Prostate gland (tissue), 2 donors: ENCODE measurements at regions not wholly inside any gene's neighbourhood (a gene's known extent, or its start where the extent isn't known, plus 50 kb on each side); places are given as distances from the start of the nearest gene placed in this dataset.

Experiments
- POLR2A ChIP-seq: fragments of 450-650 bp; IDR thresholded peaks from one replicate; pipeline ENCODE4 v1.6.1; 2016; ENCODE audit warnings: antibody characterized with exemption, mild to moderate bottlenecking
- TF ChIP-seq, protein P1 (sequence below), 4 experiments: fragments of 200-600 bp in 2 of 4; fragments of 450-650 bp in 2 of 4; sonication (generic) in 2 of 4; IDR thresholded peaks; 1 replicate in 3 of 4; 2 replicates in 1 of 4; pipeline ENCODE4 v1.5.1; 2016 to 2019; ENCODE audit warnings: antibody characterized with exemption in 4 of 4, mild to moderate bottlenecking in 2 of 4, moderate library complexity in 2 of 4

DNA sequence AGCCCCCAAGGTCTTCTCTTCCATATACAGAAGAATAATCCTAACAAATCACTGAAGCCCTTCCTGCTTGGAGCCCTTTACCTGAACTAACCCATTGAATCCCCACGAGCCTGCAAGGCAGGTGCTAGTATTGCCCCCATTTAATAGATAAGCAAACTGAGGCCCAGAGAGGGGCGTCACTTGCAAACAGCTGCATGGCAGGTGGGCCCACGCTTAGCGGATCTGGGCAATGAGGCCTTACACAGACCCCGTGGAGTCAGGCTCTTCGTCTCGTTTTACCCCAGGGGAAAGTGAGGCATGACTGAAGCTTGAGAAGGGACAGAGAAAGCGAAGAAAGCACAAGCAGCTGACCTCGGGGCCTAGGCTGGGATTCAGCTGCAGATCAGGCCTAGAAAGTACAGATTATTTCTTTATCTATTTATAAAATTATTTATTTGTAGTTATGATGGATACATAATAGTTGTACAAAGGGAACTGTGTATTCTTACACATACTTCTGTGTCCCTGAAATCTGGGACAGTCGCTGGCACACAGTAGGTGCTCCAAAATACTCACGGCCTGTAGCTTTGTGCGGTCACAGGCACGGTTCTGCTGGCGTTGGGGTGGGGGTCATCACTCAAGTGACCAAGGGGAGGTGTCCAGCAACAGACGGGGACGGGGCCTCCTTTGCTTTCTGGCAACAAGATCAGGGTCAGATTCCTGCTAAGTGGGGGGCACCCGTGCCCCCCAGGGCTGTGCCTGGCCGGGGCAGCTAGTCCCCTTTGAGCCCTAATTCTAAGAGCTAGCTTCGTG is 223.2 kb upstream of the GSE1 start:
- TF ChIP-seq POLR2A, result no peak
- TF ChIP-seq, protein P1, sequence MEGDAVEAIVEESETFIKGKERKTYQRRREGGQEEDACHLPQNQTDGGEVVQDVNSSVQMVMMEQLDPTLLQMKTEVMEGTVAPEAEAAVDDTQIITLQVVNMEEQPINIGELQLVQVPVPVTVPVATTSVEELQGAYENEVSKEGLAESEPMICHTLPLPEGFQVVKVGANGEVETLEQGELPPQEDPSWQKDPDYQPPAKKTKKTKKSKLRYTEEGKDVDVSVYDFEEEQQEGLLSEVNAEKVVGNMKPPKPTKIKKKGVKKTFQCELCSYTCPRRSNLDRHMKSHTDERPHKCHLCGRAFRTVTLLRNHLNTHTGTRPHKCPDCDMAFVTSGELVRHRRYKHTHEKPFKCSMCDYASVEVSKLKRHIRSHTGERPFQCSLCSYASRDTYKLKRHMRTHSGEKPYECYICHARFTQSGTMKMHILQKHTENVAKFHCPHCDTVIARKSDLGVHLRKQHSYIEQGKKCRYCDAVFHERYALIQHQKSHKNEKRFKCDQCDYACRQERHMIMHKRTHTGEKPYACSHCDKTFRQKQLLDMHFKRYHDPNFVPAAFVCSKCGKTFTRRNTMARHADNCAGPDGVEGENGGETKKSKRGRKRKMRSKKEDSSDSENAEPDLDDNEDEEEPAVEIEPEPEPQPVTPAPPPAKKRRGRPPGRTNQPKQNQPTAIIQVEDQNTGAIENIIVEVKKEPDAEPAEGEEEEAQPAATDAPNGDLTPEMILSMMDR (IDR thresholded peaks at IDR 0.05), result no peak
